Stimulated activated CD4-positive, alpha-beta T cell treated with anti-CD3 and anti-CD28 coated beads, Interleukin-4, amount 100 ng/mL, for 24 hours (primary cell): ENCODE measurements at regions not wholly inside any gene's neighbourhood (a gene's known extent, or its start where the extent isn't known, plus 50 kb on each side); places are given as distances from the start of the nearest gene placed in this dataset.
"Not testable (repeated sequence)": the region's sequence is repeated elsewhere in the genome, so short reads cannot be mapped to it uniquely, and the experiment has no call there.

Experiments used
- DNase-seq: peaks from one replicate; pipeline ENCODE4 v3.0.0-alpha.2; 2020

GRCh38 chr3:110015231-110015963 is 678.1 kb upstream of the DPPA4 start:
- DNase-seq = no peak

GRCh38 chr3:110016235-110016815 is 679.0 kb upstream of the DPPA4 start:
- no peak for DNase-seq

- DNase-seq = no peak
These were observed 680.0 kb upstream of the DPPA4 start for GRCh38 chr3:110017304-110017703.

GRCh38 chr3:110021659-110022058 is 684.3 kb upstream of the DPPA4 start:
- DNase-seq = no peak

- not testable (repeated sequence) for DNase-seq
These were observed 685.7 kb upstream of the DPPA4 start for GRCh38 chr3:110023022-110023421.

GRCh38 chr3:110026421-110026820 is 689.1 kb upstream of the DPPA4 start:
- DNase-seq = no peak

GRCh38 chr3:110027446-110028080 is 690.2 kb upstream of the DPPA4 start:
- no peak for DNase-seq

- no peak for DNase-seq
These were observed 694.6 kb upstream of the DPPA4 start for GRCh38 chr3:110031975-110032374.

GRCh38 chr3:110059431-110059830 is 722.1 kb upstream of the DPPA4 start:
- no peak for DNase-seq

GRCh38 chr3:110062716-110063115 is 725.4 kb upstream of the DPPA4 start:
- no peak for DNase-seq

GRCh38 chr3:110063178-110063577 is 725.8 kb upstream of the DPPA4 start:
- DNase-seq = no peak

GRCh38 chr3:110066206-110066605 is 728.9 kb upstream of the DPPA4 start:
- DNase-seq = no peak

GRCh38 chr3:110067527-110067926 is 730.2 kb upstream of the DPPA4 start:
- no peak for DNase-seq

GRCh38 chr3:110069761-110070160 is 732.4 kb upstream of the DPPA4 start:
- no peak for DNase-seq

- no peak for DNase-seq
These were observed 733.0 kb upstream of the DPPA4 start for GRCh38 chr3:110070161-110070916.

GRCh38 chr3:110074095-110074494 is 736.7 kb upstream of the DPPA4 start:
- no peak for DNase-seq

- DNase-seq = no peak
These were observed 739.7 kb upstream of the DPPA4 start for GRCh38 chr3:110077093-110077492.

- no peak for DNase-seq
These were observed 756.1 kb upstream of the DPPA4 start for GRCh38 chr3:110093411-110093810.

- no peak for DNase-seq
These were observed 756.6 kb upstream of the DPPA4 start for GRCh38 chr3:110093812-110094401.

GRCh38 chr3:110099711-110100110 is 762.4 kb upstream of the DPPA4 start:
- DNase-seq = no peak

GRCh38 chr3:110101361-110101760 is 764.0 kb upstream of the DPPA4 start:
- DNase-seq = no peak

- DNase-seq = no peak
These were observed 769.5 kb upstream of the DPPA4 start for GRCh38 chr3:110106805-110107204.

GRCh38 chr3:110123946-110124345 is 786.6 kb upstream of the DPPA4 start:
- no peak for DNase-seq
